CD4-positive, alpha-beta T cell (primary cell): ENCODE measurements at regions not wholly inside any gene's neighbourhood (a gene's known extent, or its start where the extent isn't known, plus 50 kb on each side); places are given as distances from the start of the nearest gene placed in this dataset.

Source experiments
- ATAC-seq: fragments of 200-7000 bp; cut with Tn5 transposase; one replicate; pipeline ENCODE4 v1.10.0; 2022; ENCODE audit warnings: mild to moderate bottlenecking; ENCODE audit not compliant: poor library complexity
- CTCF ChIA-PET: fragments of 350-600 bp; sonication (Branson Sonifier 250); formaldehyde crosslinking; loops from one replicate; lab custom pipeline; 2021; ENCODE audit warnings: antibody characterized with exemption, inconsistent platforms; lab: Charles Lee
- POLR2A ChIA-PET: fragments of 350-600 bp; sonication (Branson Sonifier 250); formaldehyde crosslinking; loops from one replicate; lab custom pipeline; 2021; ENCODE audit warnings: antibody characterized with exemption, inconsistent platforms; lab: Charles Lee
- DNase-seq, 14 experiments: peaks; one replicate each; pipeline ENCODE4 v3.0.0-alpha.2; 2013 to 2020; ENCODE audit warnings: mixed read lengths in 2 of 14
- H3K27ac ChIP-seq, 2 donors: one replicate each; pipeline versions ENCODE4 v1.5.1 to v1.7.0; 2013; ENCODE audit warnings: low read length in 2 of 2, low read depth in 1 of 2, mild to moderate bottlenecking in 1 of 2
- H3K27me3 ChIP-seq, 2 experiments: 1 replicate in 1 of 2; 2 replicates in 1 of 2; pipeline versions ENCODE4 v1.6.1 to v1.7.0; 2013; ENCODE audit warnings: low read length in 2 of 2, control low read depth in 1 of 2, mild to moderate bottlenecking in 1 of 2, moderate library complexity in 1 of 2; ENCODE audit not compliant: insufficient read depth in 2 of 2, control insufficient read depth in 1 of 2
- H3K36me3 ChIP-seq: one replicate; pipeline ENCODE4 v1.6.1; 2013; ENCODE audit warnings: low read length, control low read depth; ENCODE audit not compliant: insufficient read depth
- H3K4me1 ChIP-seq: one replicate; pipeline ENCODE4 v1.6.1; 2013; ENCODE audit warnings: low read length, control low read depth; ENCODE audit not compliant: insufficient read depth
- H3K4me3 ChIP-seq: one replicate; pipeline ENCODE4 v1.5.1; 2013; ENCODE audit warnings: mild to moderate bottlenecking, low read length, moderate library complexity
- H3K9me3 ChIP-seq, 2 experiments: 1 replicate in 1 of 2; 2 replicates in 1 of 2; pipeline versions ENCODE4 v1.6.1 to v1.7.0; 2013; ENCODE audit warnings: low read length in 2 of 2, mild to moderate bottlenecking in 2 of 2, control low read depth in 1 of 2, moderate library complexity in 1 of 2; ENCODE audit not compliant: control insufficient read depth in 1 of 2, insufficient read depth in 1 of 2
- H3K27ac Mint-ChIP-seq: one replicate; pipeline ENCODE4 v1.8.0; 2020; ENCODE audit warnings: mixed read lengths
- H3K27me3 Mint-ChIP-seq: one replicate; pipeline ENCODE4 v1.8.0; 2021; ENCODE audit warnings: mixed read lengths
- H3K36me3 Mint-ChIP-seq: one replicate; pipeline ENCODE4 v1.8.0; 2021; ENCODE audit warnings: low read depth, mixed read lengths
- H3K4me1 Mint-ChIP-seq: one replicate; pipeline ENCODE4 v1.8.0; 2021; ENCODE audit warnings: low read depth, mixed read lengths
- H3K4me3 Mint-ChIP-seq: one replicate; pipeline ENCODE4 v1.8.0; 2020; ENCODE audit warnings: mild to moderate bottlenecking, mixed read lengths
- H3K9me3 Mint-ChIP-seq: one replicate; pipeline ENCODE4 v1.8.0; 2020; ENCODE audit warnings: mixed read lengths
- intact Hi-C, 2 experiments: fragments of 100-400 bp; cut with DNase I in 1 of 2; cut with micrococcal nuclease in 1 of 2; formaldehyde crosslinking; loops; one replicate each; pipeline versions ENCODE4 v1.15.1 to v1.9.0; 2023 to 2025; cut with DNase I, micrococcal nuclease
- TF ChIP-seq, protein P1 (sequence below): fragments of 200-600 bp; IDR thresholded peaks from one replicate; pipeline ENCODE4 v1.8.0; 2022; ENCODE audit warnings: antibody characterized with exemption, mild to moderate bottlenecking

DNA sequence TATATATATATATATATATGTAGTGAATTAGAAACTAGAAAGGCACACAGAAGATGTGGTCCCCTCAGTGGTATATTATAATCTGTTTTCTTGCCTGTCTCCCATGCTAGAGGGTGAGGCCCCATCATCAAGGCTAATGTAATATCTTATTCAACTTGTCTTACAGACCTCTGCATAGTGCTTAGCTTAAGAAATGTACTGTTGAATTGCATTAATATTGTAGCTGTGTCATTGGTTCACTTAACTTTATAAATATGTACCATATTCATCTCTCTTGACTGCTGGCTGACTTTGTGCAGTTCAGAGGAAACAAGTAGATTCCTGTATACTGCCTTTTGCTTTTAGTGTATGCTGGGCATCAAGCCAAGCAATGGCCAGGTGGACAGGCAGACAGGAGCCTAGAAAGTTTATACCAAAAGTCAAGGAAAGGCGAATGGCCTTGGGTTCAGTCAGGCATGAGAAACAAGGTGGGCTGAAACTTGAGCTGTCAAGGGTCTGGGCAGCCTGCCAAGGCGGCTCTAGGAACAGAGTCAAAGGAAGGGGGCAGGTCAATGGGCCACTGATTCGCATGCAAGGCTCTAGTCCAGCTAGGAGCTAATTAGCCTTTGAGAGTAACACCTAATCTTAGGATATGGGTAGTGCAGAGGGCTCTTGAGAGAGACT lies 78.8 kb upstream of the LEF1 start:
- no peaks in the 10 kb centered on the region for H3K27me3 Mint-ChIP-seq
- H3K27ac Mint-ChIP-seq, result no peak overlapping the region
- Histone ChIP-seq H3K27me3 (no peaks in the 10 kb centered on the region), H3K4me1 (peaks cover 5% of the 10 kb centered on the region), H3K36me3 (no peaks in the 10 kb centered on the region), H3K9me3 (no peaks in the 10 kb centered on the region), H3K27ac (no peak overlapping the region), H3K4me3 (no peak overlapping the region)
- ChIA-PET POLR2A (no interaction called here), CTCF (no interaction called here)
- no peak overlapping the region for H3K4me3 Mint-ChIP-seq
- peaks cover 18% of the 10 kb centered on the region for H3K36me3 Mint-ChIP-seq
- H3K4me1 Mint-ChIP-seq, result peaks cover 20% of the 10 kb centered on the region
- DNase-seq (no peak), ATAC-seq (no peak)
- intact Hi-C loops, result loop anchor here in 1 of 2 experiments (5.0 kb wide), 1 partner anchor 40 kb away; no protein-coding TSS in a partner anchor
- TF ChIP-seq, protein P1, sequence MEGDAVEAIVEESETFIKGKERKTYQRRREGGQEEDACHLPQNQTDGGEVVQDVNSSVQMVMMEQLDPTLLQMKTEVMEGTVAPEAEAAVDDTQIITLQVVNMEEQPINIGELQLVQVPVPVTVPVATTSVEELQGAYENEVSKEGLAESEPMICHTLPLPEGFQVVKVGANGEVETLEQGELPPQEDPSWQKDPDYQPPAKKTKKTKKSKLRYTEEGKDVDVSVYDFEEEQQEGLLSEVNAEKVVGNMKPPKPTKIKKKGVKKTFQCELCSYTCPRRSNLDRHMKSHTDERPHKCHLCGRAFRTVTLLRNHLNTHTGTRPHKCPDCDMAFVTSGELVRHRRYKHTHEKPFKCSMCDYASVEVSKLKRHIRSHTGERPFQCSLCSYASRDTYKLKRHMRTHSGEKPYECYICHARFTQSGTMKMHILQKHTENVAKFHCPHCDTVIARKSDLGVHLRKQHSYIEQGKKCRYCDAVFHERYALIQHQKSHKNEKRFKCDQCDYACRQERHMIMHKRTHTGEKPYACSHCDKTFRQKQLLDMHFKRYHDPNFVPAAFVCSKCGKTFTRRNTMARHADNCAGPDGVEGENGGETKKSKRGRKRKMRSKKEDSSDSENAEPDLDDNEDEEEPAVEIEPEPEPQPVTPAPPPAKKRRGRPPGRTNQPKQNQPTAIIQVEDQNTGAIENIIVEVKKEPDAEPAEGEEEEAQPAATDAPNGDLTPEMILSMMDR, result no peak
- peaks cover 5% of the 10 kb centered on the region for H3K9me3 Mint-ChIP-seq

DNA sequence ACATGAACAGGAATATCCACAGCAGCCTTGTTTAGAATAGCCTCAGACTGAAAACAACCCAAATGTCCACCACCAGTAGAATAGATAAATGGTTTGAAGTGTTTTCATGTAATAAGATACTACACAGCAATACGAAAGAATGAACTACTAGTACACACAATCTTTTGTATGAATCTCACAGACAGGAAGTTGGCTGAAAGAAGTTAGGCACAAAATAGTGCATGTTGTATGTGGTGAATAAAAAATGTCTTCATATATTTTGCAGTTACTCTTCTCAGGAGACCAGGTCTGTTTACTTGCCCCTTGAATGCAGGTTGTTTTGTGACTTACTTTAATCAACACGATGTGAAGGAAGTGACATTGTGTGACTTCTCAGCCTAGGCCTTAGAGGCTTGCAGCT lies 75.9 kb upstream of the LEF1 start:
- H3K36me3 ChIP-seq, result no peaks in the 10 kb centered on the region
- no peaks in the 10 kb centered on the region for H3K27me3 ChIP-seq
- no peak overlapping the region for H3K4me3 ChIP-seq
- Mint-ChIP-seq H3K36me3 (peaks cover 18% of the 10 kb centered on the region), H3K4me1 (peaks cover 20% of the 10 kb centered on the region), H3K27me3 (no peaks in the 10 kb centered on the region), H3K4me3 (no peak overlapping the region), H3K9me3 (peaks cover 5% of the 10 kb centered on the region), H3K27ac (no peak overlapping the region)
- ATAC-seq (no peak), DNase-seq (no peak)
- H3K9me3 ChIP-seq, result no peaks in the 10 kb centered on the region
- intact Hi-C loops, result loop anchor here in 1 of 2 experiments (5.0 kb wide), 1 partner anchor 43 kb away; no protein-coding TSS in a partner anchor
- CTCF ChIA-PET, result no interaction called here
- POLR2A ChIA-PET, result interaction anchor here (0.9 to 1.2 kb wide), 2 partner anchors 72 to 111 kb away, joined by 3 to 4 read pairs; no protein-coding TSS in a partner anchor
- H3K4me1 ChIP-seq, result peaks cover 5% of the 10 kb centered on the region
- H3K27ac ChIP-seq, result no peak overlapping the region
- TF ChIP-seq, protein P1, result no peak

DNA sequence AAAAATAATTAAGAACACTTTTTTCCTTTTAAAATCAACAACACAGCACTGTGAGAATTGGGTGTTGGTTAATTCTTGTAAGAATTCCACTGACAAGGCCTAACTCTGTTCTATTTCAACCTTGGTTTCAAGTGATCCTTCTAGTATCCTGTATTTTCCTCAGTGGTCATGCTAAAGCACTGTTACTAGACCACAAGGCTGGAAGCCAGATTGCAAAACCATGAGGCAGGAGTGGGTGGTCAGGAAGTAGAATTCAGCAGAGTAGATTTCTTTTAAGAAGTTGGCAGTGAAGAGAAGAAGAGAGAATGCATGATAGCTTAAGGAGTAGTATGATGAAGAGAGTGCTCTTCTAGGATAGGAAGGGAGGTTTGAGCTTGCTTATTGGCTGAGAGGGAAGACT lies 71.6 kb upstream of the LEF1 start:
- H3K36me3 ChIP-seq, result no peaks in the 10 kb centered on the region
- no peak overlapping the region for H3K27ac ChIP-seq
- H3K9me3 Mint-ChIP-seq, result no peaks in the 10 kb centered on the region
- peaks cover 5% of the 10 kb centered on the region for H3K4me1 ChIP-seq
- ATAC-seq (no peak), DNase-seq (no peak)
- no peaks in the 10 kb centered on the region for H3K9me3 ChIP-seq
- H3K36me3 Mint-ChIP-seq, result peaks cover 13% of the 10 kb centered on the region
- intact Hi-C loops, result no loop called here
- H3K4me3 Mint-ChIP-seq, result no peak overlapping the region
- no peaks in the 10 kb centered on the region for H3K27me3 ChIP-seq
- no peaks in the 10 kb centered on the region for H3K27me3 Mint-ChIP-seq
- TF ChIP-seq, protein P1, result no peak
- H3K4me3 ChIP-seq, result no peak overlapping the region
- POLR2A ChIA-PET, result no interaction called here
- CTCF ChIA-PET, result interaction anchor here (1.2 kb wide), 1 partner anchor 221 kb away, joined by 3 read pairs; no protein-coding TSS in a partner anchor
- peaks cover 26% of the 10 kb centered on the region for H3K4me1 Mint-ChIP-seq
- no peak overlapping the region for H3K27ac Mint-ChIP-seq
